ENCODE measurements at regions not wholly inside any gene's neighbourhood (a gene's known extent, or its start where the extent isn't known, plus 50 kb on each side); places are given as distances from the start of the nearest gene placed in this dataset.
A peak's percentile ranks its signal among the peaks of the same experiment; 100 is the strongest.

GRCh38 chr1:39085174-39085573 lies 59.0 kb downstream of the NDUFS5 start:
- H3K4me3 ChIP-seq (ENCODE audit: low read depth, low read length): no peak overlapping the region
- ChIA-PET POLR2A (interaction anchor here (1.3 kb wide), 1 partner anchor 58 kb away, joined by 3 read pairs; no protein-coding TSS in a partner anchor), CTCF (interaction anchor here (0.6 to 1.9 kb wide), 4 partner anchors 8 to 449 kb away, joined by 3 to 6 read pairs (median 4); no protein-coding TSS in a partner anchor)
- H3K36me3 ChIP-seq (ENCODE audit: control insufficient read depth in 2 of 2, insufficient read depth in 1 of 2, low read length in 2 of 2): no peaks in the 10 kb centered on the region
- TF ChIP-seq ZIC2 (tag by site-specific recombination; IDR thresholded peaks at IDR 0.05): peak; percentile 63
- 0 out of 2 replicates have a peak, but pooled peaks have one; percentile 53 for TF ChIP-seq INSM2 (tag by site-specific recombination; IDR thresholded peaks at IDR 0.05)
- peak; percentile 67; the same call in 1 of the 2 replicates for TF ChIP-seq ZNF561 (tag by site-specific recombination; IDR thresholded peaks at IDR 0.05; ENCODE audit: borderline replicate concordance)
- TF ChIP-seq ZNF600 (tag by site-specific recombination; IDR thresholded peaks at IDR 0.05): peak; percentile 94
- no peak for TF ChIP-seq ZNF704 (tag by site-specific recombination; IDR thresholded peaks at IDR 0.05)
- TF ChIP-seq OSR2 (tag by site-specific recombination; IDR thresholded peaks at IDR 0.05): no peak
- 0 out of 2 replicates have a peak, but pooled peaks have one; percentile 24 for TF ChIP-seq ZNF10 (tag by site-specific recombination; IDR thresholded peaks at IDR 0.05)
- TF ChIP-seq ZNF366 (tag by site-specific recombination; conservative IDR thresholded peaks at IDR 0.05): no peak
- TF ChIP-seq ATF2 (tag by site-specific recombination; IDR thresholded peaks at IDR 0.05; ENCODE audit: low read depth): peak; percentile 86
- TF ChIP-seq SP7 (tag by site-specific recombination; IDR thresholded peaks at IDR 0.05): peak; percentile 15; the same call in 1 of the 2 replicates
- no peak for TF ChIP-seq ZSCAN30 (tag by site-specific recombination; IDR thresholded peaks at IDR 0.05)
- 0 out of 2 replicates have a peak, but pooled peaks have one; percentile 42 for TF ChIP-seq ZBTB6 (tag by site-specific recombination; IDR thresholded peaks at IDR 0.05)
- TF ChIP-seq ZNF335 (tag by site-specific recombination; conservative IDR thresholded peaks at IDR 0.05): peak; percentile 68
- TF ChIP-seq ZNF768 (tag by site-specific recombination; IDR thresholded peaks at IDR 0.05): 0 out of 2 replicates have a peak, but pooled peaks have one; percentile 17
- peak; percentile 59 for TF ChIP-seq ZEB2 (tag by site-specific recombination; IDR thresholded peaks at IDR 0.05)
- peak; percentile 83 for TF ChIP-seq ZNF629 (tag by site-specific recombination; IDR thresholded peaks at IDR 0.05)
- peak; percentile 75 for TF ChIP-seq ZBTB21 (tag by site-specific recombination; IDR thresholded peaks at IDR 0.05)
- 0 out of 2 replicates have a peak, but pooled peaks have one; percentile 34 for TF ChIP-seq ZBTB17 (tag by site-specific recombination; IDR thresholded peaks at IDR 0.05)
- no peaks in the 10 kb centered on the region for H3K9me3 ChIP-seq (ENCODE audit: control insufficient read depth, insufficient read depth, low read depth, low read length)
- no peak overlapping the region for H3K27ac ChIP-seq (ENCODE audit: extremely low read depth, low read depth, low read length)
- no peaks in the 10 kb centered on the region; the same call in 1 of the 2 replicates for H3K4me1 ChIP-seq (ENCODE audit: control insufficient read depth, insufficient read depth, low read length)

- H3K4me1 ChIP-seq (ENCODE audit: control insufficient read depth, insufficient read depth, low read length): no peaks in the 10 kb centered on the region; the same call in 1 of the 2 replicates
- POLR2A ChIA-PET: interaction anchor here (1.3 kb wide), 1 partner anchor 59 kb away, joined by 3 read pairs; no protein-coding TSS in a partner anchor
- no peaks in the 10 kb centered on the region for H3K36me3 ChIP-seq (ENCODE audit: control insufficient read depth in 2 of 2, insufficient read depth in 1 of 2, low read length in 2 of 2)
- no peaks in the 10 kb centered on the region for H3K9me3 ChIP-seq (ENCODE audit: control insufficient read depth, insufficient read depth, low read depth, low read length)
- H3K4me3 ChIP-seq (ENCODE audit: low read depth, low read length): no peak overlapping the region
- H3K27ac ChIP-seq (ENCODE audit: extremely low read depth, low read depth, low read length): no peak overlapping the region
- CTCF ChIA-PET: interaction anchor here (1.9 kb wide), 1 partner anchor 12 kb away, joined by 6 read pairs; no protein-coding TSS in a partner anchor
- TF ChIP-seq EGR2 (tag by site-specific recombination; IDR thresholded peaks at IDR 0.05; ENCODE audit: low read depth) (peak; percentile 51; the same call in 1 of the 2 replicates), IKZF3 (tag by site-specific recombination; IDR thresholded peaks at IDR 0.05) (peak; percentile 70), ZNF600 (tag by site-specific recombination; IDR thresholded peaks at IDR 0.05) (peak; percentile 37; the same call in 1 of the 2 replicates), GLI4 (tag by site-specific recombination; IDR thresholded peaks at IDR 0.05) (no peak), TSHZ1 (tag by site-specific recombination; IDR thresholded peaks at IDR 0.05; ENCODE audit: borderline replicate concordance) (0 out of 2 replicates have a peak, but pooled peaks have one; percentile 16), ZNF501 (tag by site-specific recombination; IDR thresholded peaks at IDR 0.05) (no peak)
These were observed 60.2 kb downstream of the NDUFS5 start for GRCh38 chr1:39086386-39086785.
